ENCODE measurements at regions not wholly inside any gene's neighbourhood (a gene's known extent, or its start where the extent isn't known, plus 50 kb on each side); places are given as distances from the start of the nearest gene placed in this dataset.

GRCh38 chr7:57339198-57339944, 110.6 kb upstream of the ZNF716 start:
- no peak overlapping the region for H3K27ac ChIP-seq
- TF ChIP-seq CTCF (conservative IDR thresholded peaks at IDR 0.05) (no peak), ZFX (IDR thresholded peaks at IDR 0.05) (no peak)

GRCh38 chr7:57342954-57343353, 107.0 kb upstream of the ZNF716 start:
- TF ChIP-seq ZFX (IDR thresholded peaks at IDR 0.05) (no peak), CTCF (conservative IDR thresholded peaks at IDR 0.05) (no peak)

DNA sequence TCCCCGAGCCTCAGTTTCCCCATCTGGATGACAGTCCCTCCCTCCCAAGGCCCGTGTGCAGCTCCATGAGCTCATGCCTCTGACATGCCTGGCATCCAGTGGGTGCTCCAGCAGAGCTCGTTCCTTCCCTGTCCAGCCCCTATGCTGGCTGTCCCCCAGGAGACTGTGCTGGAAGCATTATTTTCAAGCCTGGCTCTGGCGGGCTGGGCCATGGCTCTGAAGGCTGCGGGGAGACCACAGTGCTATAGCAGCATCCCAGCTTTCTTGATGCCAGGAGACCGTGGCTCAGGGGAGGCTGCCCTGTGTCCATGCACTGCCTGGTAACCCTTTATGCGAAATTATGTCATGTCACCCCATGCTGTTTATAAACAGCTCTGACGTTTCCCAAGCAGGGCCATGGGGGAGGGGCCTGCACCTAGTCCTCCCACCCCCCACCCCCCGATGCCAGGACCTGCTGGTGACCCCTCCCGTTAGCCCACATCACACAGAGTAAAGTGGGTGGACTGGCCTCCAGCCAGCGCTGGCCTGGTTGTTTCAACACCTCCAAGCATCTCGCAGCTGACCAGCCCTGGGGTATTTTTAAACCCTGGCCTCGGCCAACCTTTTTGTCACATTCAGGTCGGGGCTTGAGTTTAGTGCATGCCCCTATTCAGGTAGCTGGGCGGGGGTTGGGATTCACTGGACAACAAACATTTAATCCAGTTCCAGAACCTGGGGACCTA, 105.9 kb upstream of the ZNF716 start:
- TF ChIP-seq ZFX (IDR thresholded peaks at IDR 0.05): no peak
- no peak for TF ChIP-seq CTCF (conservative IDR thresholded peaks at IDR 0.05)
- no peak overlapping the region for H3K27ac ChIP-seq

More at GRCh38 chr7:57342954-57343353, 107.0 kb upstream of the ZNF716 start:
- H3K27ac ChIP-seq: no peak overlapping the region

DNA sequence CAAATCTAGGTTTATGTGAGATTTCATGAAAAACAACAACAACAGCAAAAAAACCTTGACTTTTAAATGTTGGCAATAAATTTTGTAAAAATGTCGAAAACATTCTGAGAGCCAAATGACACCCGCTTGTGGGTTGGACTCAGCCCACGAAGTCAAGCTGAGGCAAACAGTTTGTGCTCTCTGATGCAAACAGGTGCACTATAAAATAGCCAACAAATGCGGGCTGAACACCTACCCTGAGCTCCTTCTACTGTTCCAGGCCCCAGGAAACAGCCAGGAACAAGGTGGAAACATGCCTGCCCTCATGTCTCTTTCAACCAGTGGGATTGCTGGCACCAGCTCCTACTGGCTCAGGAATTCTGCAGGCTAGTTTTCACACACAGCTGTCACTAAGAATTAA, 105.0 kb upstream of the ZNF716 start:
- TF ChIP-seq CTCF (conservative IDR thresholded peaks at IDR 0.05) (no peak), ZFX (IDR thresholded peaks at IDR 0.05) (no peak)
- no peak overlapping the region for H3K27ac ChIP-seq

DNA sequence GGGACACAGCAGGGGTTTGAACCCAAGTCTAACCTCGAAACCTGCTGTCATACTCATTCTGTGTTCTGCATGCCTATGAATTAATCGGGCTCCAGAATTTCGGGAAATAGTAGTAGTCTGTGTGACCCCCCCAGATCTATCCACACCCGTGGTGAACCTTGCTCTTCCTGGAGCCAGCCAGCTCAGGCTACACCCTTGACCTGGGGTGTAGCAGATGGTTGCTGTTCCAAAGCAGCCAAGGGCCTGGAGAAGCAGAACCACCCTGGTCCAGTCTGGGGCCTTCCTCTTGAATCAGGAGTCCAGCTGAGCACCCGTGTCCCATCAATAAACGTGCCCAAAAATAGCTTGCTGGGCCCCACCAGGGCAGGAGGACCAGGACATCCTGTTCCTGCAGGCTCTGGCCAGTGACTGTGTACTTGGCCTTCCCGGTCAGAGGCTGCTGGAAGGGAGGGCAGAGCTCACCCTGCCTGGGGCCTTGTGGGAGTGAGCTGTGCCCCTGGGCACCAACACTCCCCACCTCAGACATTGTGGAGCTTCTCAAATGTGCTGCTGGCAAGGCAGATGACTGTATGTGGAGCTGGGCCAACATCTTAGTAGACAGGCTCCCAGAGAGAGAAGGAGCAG, 101.2 kb upstream of the ZNF716 start:
- no peak for TF ChIP-seq ZFX (IDR thresholded peaks at IDR 0.05)
- no peak for TF ChIP-seq CTCF (conservative IDR thresholded peaks at IDR 0.05)

GRCh38 chr7:57354195-57354594, 95.8 kb upstream of the ZNF716 start:
- TF ChIP-seq CTCF (conservative IDR thresholded peaks at IDR 0.05) (no peak), ZFX (IDR thresholded peaks at IDR 0.05) (no peak)
- H3K27ac ChIP-seq: no peak overlapping the region

More for the DNA sequence above, 101.2 kb upstream of the ZNF716 start:
- H3K27ac ChIP-seq: no peak overlapping the region
